ENCODE measurements at regions not wholly inside any gene's neighbourhood (a gene's known extent, or its start where the extent isn't known, plus 50 kb on each side); places are given as distances from the start of the nearest gene placed in this dataset.

DNA sequence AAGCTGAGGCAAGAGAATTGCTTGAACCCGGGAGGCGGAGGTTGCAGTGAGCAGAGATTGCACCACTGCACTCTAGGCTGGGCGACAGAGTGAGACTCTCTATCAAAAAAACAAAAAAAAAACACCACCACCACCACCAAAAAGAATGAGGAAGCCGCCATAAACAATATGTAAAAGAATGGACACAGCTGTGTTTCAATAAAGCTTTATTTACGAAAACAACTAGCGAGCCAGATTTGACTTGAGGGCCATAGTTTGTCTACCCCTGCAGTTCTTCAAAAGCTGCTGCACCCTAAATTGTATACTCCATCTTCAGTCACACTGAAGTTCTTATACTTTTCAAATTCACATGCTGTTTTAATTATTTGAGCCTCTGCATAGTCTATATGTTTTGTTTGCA lies 306.5 kb upstream of the KLF3 start:
- in situ Hi-C loops (cut with HindIII; ENCODE audit: low pct_ligation_motif_present, low pct_unique_long_range_greater_than_20kb, low sequenced_read_pairs): no loop called here

DNA sequence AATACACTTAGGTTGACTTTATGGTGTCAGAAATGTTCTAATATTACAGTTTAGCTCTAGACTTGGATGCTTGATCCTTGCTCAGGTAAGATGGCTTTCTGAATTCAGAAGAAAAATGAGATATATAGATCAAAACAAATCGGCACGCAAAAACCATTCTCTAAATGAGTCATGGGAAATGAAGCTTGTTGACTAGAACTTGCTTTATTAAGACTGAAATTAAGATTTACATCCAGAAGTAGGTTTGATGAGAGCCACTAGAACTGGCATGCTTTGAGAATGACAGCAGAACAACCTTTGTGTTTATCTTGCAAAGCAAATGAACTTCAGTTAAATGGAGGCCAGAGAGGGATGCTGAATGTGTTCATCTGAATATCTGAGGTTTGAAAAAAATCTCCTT lies 304.9 kb upstream of the KLF3 start:
- in situ Hi-C loops (cut with HindIII; ENCODE audit: low pct_ligation_motif_present, low pct_unique_long_range_greater_than_20kb, low sequenced_read_pairs): no loop called here
- no peak for DNase-seq

More for the DNA sequence above, 306.5 kb upstream of the KLF3 start:
- DNase-seq: no peak

DNA sequence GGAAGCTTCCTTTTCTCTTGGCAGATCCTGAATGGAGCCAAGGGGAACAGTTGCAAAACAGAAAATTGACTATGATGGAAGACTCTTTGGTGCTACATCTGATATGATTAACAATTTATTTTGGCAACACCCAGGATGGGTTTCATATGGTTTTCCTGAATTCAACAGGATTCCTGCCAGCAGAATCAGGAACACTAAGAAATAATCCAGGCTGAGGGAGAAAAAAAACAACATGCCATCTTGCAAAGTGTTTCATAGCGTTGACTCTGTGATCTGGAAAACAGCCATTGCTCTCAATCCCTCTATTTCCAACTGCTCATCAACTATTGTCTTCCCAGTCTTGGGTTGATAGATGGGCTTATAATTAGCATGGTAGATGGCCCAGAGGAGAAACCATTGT lies 303.8 kb upstream of the KLF3 start:
- DNase-seq: no peak
- in situ Hi-C loops (cut with HindIII; ENCODE audit: low pct_ligation_motif_present, low pct_unique_long_range_greater_than_20kb, low sequenced_read_pairs): no loop called here

DNA sequence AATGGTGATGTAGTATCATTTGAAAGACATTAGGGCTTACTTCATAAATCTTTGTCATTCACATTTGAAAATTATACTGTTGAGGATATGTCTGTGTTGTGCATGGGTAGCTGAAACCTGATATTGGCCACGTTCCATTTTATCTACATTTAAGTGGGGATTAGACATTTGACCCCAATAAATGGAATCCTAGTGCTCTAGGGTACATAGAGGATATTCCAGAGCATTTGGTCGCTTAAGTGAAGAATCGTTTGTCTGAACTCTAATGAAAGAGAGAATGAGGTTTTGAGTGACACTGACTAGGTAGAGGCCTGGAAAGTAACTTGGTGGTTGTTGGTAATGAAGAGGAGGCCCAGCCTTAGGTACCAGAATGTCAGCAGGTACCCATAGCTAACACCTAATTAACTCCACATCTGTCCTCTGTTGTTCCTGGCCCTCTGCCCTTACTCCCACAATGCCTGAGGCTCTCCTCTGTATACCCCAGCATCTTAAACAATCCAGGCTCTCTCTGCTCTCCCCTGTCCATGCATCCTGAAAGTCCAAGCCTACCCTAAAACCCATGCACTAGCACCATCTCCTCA lies 299.5 kb upstream of the KLF3 start:
- in situ Hi-C loops (cut with HindIII; ENCODE audit: low pct_ligation_motif_present, low pct_unique_long_range_greater_than_20kb, low sequenced_read_pairs): no loop called here
- DNase-seq: no peak

DNA sequence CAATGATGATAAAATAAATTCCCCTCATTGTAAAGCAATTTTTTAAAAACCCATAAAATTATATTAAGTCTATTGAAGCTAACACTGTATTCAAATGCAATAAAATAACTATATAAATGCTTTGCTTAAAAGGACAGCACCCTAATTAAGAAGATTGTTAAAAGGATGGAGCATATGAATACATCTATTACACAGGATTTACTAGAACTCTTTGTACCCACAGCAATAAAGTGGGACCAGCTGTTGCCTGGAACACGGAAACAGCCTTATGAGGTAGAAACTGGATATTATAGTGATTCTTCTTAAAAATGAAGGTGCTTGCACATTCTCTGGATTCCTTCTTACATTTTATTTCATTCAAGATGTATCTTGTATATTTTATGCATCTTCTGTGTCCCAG lies 298.7 kb upstream of the KLF3 start:
- in situ Hi-C loops (cut with HindIII; ENCODE audit: low pct_ligation_motif_present, low pct_unique_long_range_greater_than_20kb, low sequenced_read_pairs): no loop called here
- no peak for DNase-seq

DNA sequence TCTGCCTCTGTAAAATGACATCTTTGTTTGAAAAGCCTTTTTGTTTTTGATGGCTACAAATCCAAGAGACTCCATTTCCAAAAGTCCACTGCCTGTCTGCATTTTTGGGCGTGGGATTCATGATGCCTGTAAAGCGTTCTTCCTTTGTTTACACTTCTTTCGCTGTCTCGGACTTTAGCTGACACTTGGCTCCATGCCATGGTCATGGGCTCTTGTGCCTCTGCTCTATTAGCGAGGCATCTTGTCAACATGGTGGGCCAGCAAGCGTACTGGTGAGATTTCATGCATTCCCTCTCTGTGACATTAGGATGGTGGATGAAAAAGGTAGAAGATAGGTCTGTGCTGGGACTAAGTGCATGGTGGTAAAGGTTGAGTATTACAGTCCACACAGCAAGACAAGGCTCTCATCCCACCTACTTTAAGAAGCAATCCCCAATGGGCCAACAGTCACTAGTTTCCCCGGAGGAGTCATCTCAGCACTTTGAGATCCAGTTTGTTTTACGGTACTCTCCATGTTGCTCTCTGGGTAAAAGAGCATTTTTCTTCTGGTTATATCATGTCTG lies 298.2 kb upstream of the KLF3 start:
- in situ Hi-C loops (cut with HindIII; ENCODE audit: low pct_ligation_motif_present, low pct_unique_long_range_greater_than_20kb, low sequenced_read_pairs): no loop called here
- no peak for DNase-seq

DNA sequence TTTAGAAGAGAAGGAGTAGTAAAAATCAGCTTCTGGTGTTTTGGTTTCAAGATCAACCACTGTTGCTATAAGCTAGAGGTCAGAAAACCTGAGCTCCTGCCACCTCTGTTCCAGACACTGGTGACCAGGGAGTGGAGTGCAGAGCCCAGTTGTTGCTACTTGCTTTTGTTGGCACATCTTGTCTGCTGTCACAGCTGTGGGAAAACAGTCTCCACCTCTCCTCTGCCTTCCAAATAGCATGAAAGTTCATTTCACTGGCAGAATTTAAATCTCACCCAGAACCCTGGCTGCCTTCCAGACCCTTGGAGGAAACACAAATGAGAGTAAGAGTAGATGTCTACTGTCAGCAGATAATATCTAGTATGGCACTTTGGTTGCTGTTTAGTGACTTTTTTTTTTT lies 297.5 kb upstream of the KLF3 start:
- DNase-seq: no peak
- in situ Hi-C loops (cut with HindIII; ENCODE audit: low pct_ligation_motif_present, low pct_unique_long_range_greater_than_20kb, low sequenced_read_pairs): no loop called here

DNA sequence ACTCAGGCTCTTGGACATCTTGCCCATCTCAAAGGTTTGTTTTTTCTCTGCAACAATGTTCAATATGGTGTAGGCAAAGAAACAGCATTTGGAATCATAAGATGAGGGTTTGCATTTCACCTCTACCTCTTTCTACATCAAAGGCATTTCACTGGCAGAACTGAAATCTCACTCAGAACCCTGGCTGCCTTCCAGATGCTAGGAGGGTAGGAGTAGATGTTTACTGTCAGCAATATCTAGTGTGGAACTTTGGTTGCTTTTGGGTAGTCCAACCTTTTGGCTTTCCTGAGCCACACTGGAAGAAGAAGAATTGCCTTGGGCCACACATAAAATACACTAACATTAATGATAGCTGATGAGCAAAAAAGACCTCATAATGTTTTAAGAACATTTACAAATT lies 297.0 kb upstream of the KLF3 start:
- in situ Hi-C loops (cut with HindIII; ENCODE audit: low pct_ligation_motif_present, low pct_unique_long_range_greater_than_20kb, low sequenced_read_pairs): no loop called here
- no peak for DNase-seq

DNA sequence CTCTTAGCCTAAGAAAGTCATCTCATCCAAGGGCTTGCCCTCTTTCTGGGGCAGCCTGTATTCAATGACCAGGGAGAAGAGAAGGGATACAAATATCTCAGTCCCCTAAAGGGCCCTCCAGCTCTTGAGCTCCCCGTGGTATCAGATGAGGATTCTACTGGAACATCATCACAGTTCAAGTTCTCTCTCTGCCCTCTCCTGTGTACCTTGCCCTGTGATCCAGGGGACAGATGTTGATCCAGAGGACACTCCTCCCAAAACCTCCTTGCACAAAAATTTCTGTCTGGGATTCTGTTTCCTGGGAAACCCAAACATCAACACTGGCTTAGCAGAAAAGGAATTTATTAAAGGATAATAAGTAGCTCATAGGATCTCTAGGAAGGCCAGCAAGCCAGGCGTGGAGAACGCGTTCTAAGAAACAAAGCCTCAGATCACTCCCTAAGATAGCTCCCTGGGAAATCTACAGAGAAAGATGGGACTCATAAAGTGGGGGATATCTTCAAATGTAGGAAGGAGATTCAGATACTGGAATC lies 296.3 kb upstream of the KLF3 start:
- in situ Hi-C loops (cut with HindIII; ENCODE audit: low pct_ligation_motif_present, low pct_unique_long_range_greater_than_20kb, low sequenced_read_pairs): no loop called here
- DNase-seq: no peak

DNA sequence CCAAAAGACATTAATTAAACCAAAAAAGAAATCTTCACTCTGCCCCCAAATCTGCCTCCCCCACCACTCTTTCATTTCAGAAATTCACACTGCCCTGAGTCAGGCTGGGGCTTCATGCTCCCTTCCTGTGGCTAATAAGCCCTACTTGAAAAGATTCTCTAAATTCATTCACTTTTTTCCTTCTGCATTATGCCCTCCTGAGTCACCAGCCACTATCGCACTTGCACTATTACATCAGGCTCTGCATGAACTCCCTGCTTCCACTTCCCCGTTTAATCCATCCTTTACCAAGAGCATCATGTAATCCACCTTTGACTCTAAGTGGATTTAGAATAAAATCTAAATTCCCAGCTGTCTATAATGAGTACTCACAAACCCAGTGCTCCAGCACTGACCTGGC lies 295.4 kb upstream of the KLF3 start:
- DNase-seq: peak; percentile 62
- in situ Hi-C loops (cut with HindIII; ENCODE audit: low pct_ligation_motif_present, low pct_unique_long_range_greater_than_20kb, low sequenced_read_pairs): no loop called here

DNA sequence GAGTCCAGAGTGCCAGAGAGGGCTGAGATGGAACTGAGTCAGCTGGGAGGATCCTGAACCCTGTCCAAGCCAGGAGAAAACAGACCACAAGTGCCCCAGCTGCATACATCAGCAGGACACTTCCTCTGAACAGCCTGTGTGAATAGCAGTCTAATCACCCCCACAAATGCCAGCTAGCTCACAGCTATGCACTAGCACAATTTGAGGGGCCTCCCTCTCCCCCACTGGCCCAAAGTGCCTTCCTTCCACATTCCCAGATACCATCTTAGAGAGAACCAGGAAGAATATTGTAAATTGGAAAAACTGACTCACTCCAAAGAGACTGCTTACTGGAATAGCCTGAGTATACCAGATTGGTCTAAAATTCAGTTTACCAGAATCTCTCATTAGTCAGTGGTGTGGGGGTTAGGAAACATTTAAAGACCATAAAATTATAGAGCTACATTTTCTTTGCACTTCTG lies 292.6 kb upstream of the KLF3 start:
- peak; percentile 9 for DNase-seq
- in situ Hi-C loops (cut with HindIII; ENCODE audit: low pct_ligation_motif_present, low pct_unique_long_range_greater_than_20kb, low sequenced_read_pairs): no loop called here

DNA sequence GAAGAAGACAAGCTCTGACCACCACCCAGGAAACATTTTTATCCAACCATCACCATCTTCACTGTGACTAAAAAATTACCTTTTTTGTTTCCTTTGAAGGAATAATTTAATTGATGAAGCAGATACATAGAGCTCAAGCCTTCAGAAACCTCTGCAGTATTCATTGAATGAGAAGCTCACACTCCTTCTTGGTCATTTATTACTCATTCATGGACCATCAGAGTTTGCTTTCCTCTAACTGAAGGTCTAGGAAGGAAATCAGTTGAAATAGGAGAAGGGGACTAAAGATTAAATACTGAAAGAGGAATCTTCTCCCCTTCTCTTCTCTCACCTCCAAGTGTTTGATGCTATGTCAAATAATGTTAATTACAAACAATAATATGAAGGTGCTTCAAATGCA lies 290.6 kb upstream of the KLF3 start:
- in situ Hi-C loops (cut with HindIII; ENCODE audit: low pct_ligation_motif_present, low pct_unique_long_range_greater_than_20kb, low sequenced_read_pairs): no loop called here
- no peak for DNase-seq

DNA sequence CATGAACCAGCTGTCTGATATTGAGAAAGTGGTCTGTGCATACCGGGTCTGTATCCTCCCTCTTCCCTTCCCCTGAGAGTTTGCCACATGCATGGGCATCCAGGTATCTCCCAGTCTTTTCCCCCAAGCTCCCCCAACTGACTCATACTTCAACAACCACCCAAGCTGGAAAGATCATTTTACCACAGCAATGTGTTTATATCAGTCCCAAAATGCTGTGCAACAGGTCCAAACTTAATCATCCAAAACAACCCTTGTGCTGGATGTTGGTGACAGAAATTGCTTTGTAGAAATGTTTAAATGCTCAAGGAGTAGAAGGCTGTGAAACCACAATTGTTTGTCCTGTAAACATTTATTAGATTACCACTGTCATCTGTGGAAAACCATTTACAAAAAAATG lies 286.8 kb upstream of the KLF3 start:
- no peak for DNase-seq
- in situ Hi-C loops (cut with HindIII; ENCODE audit: low pct_ligation_motif_present, low pct_unique_long_range_greater_than_20kb, low sequenced_read_pairs): no loop called here

DNA sequence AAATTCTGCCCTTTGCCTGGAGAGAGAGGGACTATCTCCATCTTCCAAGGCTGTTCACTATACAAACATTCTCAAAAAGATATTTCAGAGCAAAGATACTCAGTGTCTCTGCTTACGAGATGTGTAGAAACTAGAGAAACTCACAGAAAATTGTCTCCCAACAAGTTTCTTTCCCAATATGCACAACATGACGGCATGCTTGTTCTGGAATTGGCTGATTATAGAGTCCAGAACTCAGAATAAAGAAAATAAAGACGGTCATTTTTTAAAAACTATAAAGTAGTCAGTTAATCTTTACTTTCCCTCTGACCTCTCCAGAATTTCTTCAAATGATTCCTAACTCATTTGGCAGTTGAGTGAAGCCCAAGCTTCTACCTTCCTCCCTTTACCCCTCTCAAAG lies 285.5 kb upstream of the KLF3 start:
- no peak for DNase-seq
- in situ Hi-C loops (cut with HindIII; ENCODE audit: low pct_ligation_motif_present, low pct_unique_long_range_greater_than_20kb, low sequenced_read_pairs): no loop called here

DNA sequence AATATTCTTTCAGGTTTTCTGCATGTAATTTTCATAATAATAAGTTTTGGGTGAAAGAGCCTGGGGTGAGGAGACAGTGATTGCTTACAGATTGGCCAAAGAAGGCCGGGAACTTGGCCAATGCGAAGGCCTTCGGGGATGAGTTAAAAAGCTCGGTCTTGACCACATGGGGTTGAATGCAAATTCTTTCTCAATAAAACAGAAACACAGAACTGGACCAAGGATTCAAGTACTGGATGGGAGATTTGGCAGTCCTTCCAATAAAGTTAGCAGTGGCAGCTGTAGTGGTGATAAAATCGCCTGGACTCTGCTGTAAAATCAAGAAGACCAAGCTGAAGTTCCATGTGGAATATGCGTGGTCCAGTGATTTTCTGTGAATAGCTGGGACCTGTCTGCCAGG lies 282.2 kb upstream of the KLF3 start:
- in situ Hi-C loops (cut with HindIII; ENCODE audit: low pct_ligation_motif_present, low pct_unique_long_range_greater_than_20kb, low sequenced_read_pairs): no loop called here
- DNase-seq: no peak

DNA sequence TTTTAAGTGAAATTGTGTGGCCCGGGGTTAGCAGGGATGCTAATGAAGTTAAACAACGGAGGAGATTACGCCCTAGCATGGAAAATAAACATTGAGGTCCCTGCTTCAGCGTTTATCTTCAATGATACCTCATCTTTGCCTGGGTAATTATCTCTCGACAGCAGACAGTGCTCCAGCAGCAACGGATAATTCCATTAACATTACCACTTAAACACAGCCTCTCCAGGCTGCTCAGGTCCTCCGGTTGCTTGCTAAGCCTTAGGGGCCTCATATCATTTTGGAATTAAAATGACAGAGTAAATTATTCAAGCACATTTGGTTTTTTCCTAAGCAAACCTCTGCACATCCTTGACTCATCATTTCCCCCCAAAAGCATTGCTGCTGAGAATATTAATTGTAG lies 281.5 kb upstream of the KLF3 start:
- in situ Hi-C loops (cut with HindIII; ENCODE audit: low pct_ligation_motif_present, low pct_unique_long_range_greater_than_20kb, low sequenced_read_pairs): no loop called here
- no peak for DNase-seq

DNA sequence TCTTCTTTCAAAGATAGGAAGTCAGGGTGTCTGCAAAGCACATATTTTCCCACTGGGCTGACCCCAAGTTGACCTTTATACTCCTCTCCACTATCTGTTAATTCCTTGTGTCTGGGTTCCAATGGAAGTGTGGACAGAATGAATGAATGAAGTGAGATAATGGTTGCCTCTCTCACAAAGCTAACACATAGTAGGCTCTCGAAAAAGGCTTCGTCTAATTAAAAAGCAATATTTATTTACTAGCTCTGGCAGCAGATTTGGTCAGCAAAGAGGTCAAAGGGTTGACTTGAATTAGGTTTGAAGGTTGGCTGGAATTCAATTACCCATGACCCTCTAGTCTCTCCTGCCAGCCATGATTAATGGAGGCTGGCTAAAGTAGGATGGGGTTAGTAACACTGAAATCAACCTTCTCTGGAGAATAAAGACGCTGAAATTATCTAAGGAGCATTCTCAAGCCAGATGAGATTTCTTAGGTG lies 280.3 kb upstream of the KLF3 start:
- in situ Hi-C loops (cut with HindIII; ENCODE audit: low pct_ligation_motif_present, low pct_unique_long_range_greater_than_20kb, low sequenced_read_pairs): no loop called here
- DNase-seq: no peak

DNA sequence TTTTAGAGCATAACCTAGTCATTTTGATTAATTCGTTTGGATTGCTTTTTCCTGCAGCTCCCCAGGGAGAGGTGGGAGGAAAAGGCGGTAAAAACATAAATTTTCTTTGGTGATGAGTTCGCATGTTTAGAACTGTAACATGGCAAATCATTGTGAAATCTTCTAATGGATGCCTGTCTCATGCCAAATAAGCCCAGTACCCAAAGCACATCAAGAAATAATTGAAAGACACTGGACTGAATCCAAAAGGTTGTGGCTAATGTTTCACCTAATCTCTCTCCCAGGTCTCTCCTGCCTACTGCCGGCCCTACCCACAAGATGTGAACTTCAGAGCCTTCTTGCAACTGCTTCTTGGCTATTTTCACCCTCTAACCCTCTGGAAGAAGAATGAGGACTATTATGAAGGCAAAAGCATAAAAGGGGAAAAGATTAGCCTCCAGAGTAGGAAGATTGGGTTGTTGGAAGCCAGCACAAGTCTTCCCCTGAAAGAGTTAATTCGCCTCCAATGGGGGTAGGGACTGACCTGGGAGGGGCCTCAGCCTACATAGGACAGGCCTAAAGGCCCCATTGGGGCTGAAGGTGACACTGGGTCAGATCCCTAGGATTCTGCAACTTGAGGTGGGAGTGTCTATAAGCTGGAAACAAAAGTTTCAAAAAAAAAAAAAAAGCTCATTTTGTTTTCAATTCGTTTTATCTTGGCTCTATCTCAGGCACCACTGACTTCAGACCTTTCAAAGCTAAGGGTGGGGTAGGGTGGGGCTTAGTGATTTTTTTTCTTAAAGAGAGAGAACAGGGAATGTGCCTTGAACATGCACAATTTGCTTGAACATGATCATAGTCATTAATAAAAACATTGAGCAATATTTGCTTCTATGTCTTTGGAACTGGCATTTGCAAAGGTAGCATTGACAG lies 278.6 kb upstream of the KLF3 start:
- peak; percentile 62 for DNase-seq
- in situ Hi-C loops (cut with HindIII; ENCODE audit: low pct_ligation_motif_present, low pct_unique_long_range_greater_than_20kb, low sequenced_read_pairs): no loop called here

DNA sequence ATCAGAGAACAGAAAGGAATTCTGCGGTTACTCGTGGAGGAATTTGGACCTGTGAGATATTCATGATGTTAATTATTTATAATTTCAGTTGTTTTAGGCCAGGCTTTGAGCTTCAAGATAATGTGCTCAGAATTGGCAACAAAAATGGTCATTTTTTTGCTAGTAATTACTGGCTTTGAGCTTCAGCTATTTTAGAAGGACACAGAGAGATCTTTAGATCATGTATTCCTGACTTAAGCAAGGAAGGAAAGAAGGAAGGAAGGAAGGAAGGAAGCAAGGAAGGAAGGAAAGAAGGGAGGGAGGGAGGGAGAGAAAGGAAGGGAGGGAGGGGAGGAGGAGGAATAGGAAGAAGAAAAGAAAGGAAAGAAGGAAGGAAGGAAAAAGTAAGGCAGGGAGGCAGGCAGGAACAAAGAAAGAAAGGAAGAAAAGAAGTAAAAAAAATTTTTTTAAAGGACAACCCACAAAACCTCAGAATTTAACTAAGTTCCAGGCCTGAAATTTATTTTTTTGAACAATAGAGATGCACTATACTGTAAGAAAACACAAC lies 277.9 kb upstream of the KLF3 start:
- peak; percentile 49 for DNase-seq
- in situ Hi-C loops (cut with HindIII; ENCODE audit: low pct_ligation_motif_present, low pct_unique_long_range_greater_than_20kb, low sequenced_read_pairs): no loop called here
